GM10248 (cell line): ENCODE measurements at regions not wholly inside any gene's neighbourhood (a gene's known extent, or its start where the extent isn't known, plus 50 kb on each side); places are given as distances from the start of the nearest gene placed in this dataset.

Experiments
- CTCF ChIA-PET: fragments of 300-600 bp; sonication (Branson Sonifier 250); formaldehyde crosslinking; extraction: SDS; loops from one replicate; lab custom pipeline; 2021; ENCODE audit warnings: antibody characterized with exemption; lab: Yijun Ruan, JAX
- POLR2A ChIA-PET: fragments of 350-650 bp; sonication (Branson Sonifier 250); formaldehyde crosslinking; extraction: SDS; loops from one replicate; lab custom pipeline; 2020; ENCODE audit warnings: antibody characterized with exemption; lab: Yijun Ruan, JAX
- DNase-seq: peaks from one replicate; pipeline ENCODE4 v3.0.0; 2012; ENCODE audit errors: extremely low spot score
- CTCF ChIP-seq: IDR thresholded peaks from 2 replicates; pipeline ENCODE4 v1.5.1; 2012; ENCODE audit warnings: mild to moderate bottlenecking, low read depth; ENCODE audit errors: extremely low read depth, missing control alignments, control extremely low read depth

DNA sequence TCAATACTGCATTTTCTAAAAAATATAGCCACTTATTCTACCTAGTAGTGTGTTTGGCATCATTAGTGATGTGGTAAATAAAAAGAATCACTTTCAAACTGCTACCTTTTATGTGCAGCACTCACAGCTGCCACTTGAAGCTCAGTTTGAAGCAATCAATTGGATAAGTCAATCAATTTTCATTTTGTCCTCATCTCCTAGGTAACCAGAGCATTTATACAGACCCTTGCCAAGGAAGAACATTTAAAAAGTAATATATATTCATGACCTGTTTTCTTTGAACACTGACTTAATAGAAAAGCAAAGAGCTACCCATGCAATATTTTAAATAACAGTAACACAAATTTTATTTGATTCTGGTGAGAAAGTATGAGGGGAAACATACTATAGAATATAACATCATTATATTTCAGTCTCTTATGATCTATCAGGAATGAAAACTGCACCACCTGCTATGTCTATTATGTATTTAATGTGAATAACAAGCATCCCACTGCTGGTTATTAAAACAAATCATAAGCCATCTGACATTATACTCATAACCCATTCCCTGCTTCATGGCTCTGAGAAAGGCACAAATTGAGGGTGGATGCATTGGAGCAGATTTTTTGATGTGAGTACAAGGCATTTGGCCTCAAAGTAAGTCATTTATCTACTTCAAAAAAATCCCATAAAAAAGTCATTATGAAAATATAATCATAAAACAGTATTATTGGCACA is 168.4 kb upstream of the C21orf91 start:
- TF ChIP-seq CTCF, result no peak
- CTCF ChIA-PET, result interaction anchor here (1.0 kb wide), 1 partner anchor 17 kb away, joined by 3 read pairs; no protein-coding TSS in a partner anchor
- POLR2A ChIA-PET, result no interaction called here
- DNase-seq, result no peak

DNA sequence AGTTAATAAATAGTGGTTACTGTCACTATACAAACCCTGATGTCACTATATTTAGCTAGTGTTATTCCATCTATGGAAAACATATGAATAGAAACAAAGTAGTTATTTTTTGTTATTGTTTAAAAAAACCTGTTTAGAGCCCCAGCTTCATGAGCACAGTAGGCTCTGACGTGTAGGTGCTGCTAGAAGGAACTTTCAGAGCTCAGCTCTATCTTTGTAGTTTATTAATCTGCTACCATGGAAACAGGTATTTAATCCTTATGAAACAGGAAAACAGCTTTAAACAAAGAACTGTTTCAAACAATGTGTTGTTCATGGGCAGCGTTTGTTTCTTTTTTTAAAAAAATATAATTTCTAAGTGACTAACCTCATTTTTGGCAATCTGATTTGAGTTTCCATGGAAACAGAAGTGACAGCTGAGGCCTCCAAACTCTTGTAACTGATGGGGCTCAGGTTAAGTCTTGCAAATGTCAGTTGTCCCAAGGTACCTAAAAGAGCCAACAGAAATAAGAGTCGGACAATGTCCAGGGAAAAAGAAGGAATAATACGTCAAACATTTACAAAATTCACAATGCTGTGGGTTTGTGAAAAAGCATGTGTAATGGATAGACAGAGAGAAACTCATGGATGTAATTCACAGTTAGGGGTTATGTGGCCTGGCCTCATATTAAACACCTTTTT is 162.0 kb upstream of the C21orf91 start:
- DNase-seq, result no peak
- TF ChIP-seq CTCF, result no peak
- CTCF ChIA-PET, result no interaction called here
- POLR2A ChIA-PET, result no interaction called here

DNA sequence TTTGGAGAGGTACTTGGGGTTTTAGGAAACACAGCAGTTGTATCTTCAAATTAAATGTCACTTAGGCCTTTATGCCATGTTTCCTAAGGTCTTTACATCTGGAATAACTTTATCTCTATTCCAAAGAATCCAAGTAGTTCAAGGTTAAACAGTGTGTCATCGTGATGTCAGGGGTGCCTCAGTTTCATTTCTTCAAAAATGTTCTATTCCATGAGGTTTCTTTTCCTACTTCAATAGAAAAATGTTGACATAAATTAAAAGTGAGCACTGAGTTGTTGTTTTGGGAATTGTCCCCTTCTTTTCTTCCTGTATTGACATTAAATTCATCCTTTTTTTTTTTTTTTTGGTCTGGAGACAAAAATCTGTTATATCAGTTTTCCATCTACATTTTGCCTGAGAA is 160.6 kb upstream of the C21orf91 start:
- ChIA-PET CTCF (no interaction called here), POLR2A (no interaction called here)
- no peak for DNase-seq

GRCh38 chr21:17978895-17979294 is 159.7 kb upstream of the C21orf91 start:
- TF ChIP-seq CTCF, result no peak
- ChIA-PET POLR2A (no interaction called here), CTCF (no interaction called here)
- DNase-seq, result no peak

More for the DNA sequence above, 160.6 kb upstream of the C21orf91 start:
- no peak for TF ChIP-seq CTCF

DNA sequence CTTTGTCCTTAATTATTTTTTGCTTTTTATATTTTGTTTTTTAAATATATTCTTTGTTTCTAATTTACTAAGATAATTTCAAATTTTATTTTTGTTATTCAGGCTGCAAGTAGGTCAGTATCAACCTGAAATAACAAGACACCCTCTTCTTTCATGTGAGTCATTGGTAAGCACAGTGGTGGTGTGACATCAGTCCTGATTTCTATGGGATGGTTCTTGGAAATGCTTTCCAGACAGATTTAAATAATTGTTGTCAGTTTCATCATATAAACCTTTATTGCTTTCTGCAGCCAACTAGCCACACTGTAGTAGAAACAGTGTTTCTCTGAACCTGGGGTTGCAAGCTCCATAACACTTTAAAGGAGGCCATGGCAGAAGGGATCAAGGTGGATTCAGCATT is 157.5 kb upstream of the C21orf91 start:
- POLR2A ChIA-PET, result no interaction called here

GRCh38 chr21:17976139-17976538 is 157.0 kb upstream of the C21orf91 start:
- ChIA-PET POLR2A (no interaction called here), CTCF (interaction anchor here (0.9 kb wide), 1 partner anchor 14 kb away, joined by 3 read pairs; no protein-coding TSS in a partner anchor)
- DNase-seq, result no peak
- TF ChIP-seq CTCF, result no peak

More for the DNA sequence above, 157.5 kb upstream of the C21orf91 start:
- TF ChIP-seq CTCF, result no peak
- CTCF ChIA-PET, result interaction anchor here (0.9 kb wide), 1 partner anchor 15 kb away, joined by 3 read pairs; no protein-coding TSS in a partner anchor
- DNase-seq, result no peak
